HG03520 (cell line): ENCODE measurements at regions not wholly inside any gene's neighbourhood (a gene's known extent, or its start where the extent isn't known, plus 50 kb on each side); places are given as distances from the start of the nearest gene placed in this dataset.
"Not testable (repeated sequence)": the region's sequence is repeated elsewhere in the genome, so short reads cannot be mapped to it uniquely, and the experiment has no call there.

Source experiments
- ATAC-seq: cut with Tn5 transposase; IDR thresholded peaks from one replicate; pipeline ENCODE4 v1.9.1; 2021; ENCODE audit warnings: mild to moderate bottlenecking, moderate library complexity; ENCODE audit not compliant: unreplicated experiment

DNA sequence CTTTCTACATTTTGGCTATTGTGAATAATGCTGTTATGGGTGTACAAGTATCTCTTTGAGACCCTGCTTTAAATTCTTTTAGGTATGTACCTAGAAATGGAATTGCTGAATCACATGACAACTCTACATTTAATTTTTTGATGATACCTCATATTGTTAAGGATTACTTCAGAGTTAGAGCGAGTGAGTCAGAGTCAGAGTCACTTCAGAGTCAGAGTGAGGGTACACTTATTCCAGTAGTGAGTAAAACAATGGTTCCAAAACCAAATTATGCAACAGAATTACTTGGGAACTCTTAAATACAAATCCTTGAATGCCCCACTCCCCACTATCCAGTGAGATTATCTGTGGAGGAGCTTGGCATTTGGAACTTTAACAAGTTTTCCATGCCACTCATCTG is 50.3 kb upstream of the SNRK start:
- no peak for ATAC-seq

- no peak for ATAC-seq
Observed at GRCh38 chr3:43233062-43233461, 53.3 kb upstream of the SNRK start.

GRCh38 chr3:43231276-43232000 is 54.9 kb upstream of the SNRK start:
- no peak for ATAC-seq

- ATAC-seq, result not testable (repeated sequence)
Observed at GRCh38 chr3:43229865-43230264, 56.5 kb upstream of the SNRK start.

- ATAC-seq, result not testable (repeated sequence)
Observed at GRCh38 chr3:43227685-43228084, 58.7 kb upstream of the SNRK start.

- no peak for ATAC-seq
Observed at GRCh38 chr3:43224405-43225073, 61.8 kb upstream of the SNRK start.

DNA sequence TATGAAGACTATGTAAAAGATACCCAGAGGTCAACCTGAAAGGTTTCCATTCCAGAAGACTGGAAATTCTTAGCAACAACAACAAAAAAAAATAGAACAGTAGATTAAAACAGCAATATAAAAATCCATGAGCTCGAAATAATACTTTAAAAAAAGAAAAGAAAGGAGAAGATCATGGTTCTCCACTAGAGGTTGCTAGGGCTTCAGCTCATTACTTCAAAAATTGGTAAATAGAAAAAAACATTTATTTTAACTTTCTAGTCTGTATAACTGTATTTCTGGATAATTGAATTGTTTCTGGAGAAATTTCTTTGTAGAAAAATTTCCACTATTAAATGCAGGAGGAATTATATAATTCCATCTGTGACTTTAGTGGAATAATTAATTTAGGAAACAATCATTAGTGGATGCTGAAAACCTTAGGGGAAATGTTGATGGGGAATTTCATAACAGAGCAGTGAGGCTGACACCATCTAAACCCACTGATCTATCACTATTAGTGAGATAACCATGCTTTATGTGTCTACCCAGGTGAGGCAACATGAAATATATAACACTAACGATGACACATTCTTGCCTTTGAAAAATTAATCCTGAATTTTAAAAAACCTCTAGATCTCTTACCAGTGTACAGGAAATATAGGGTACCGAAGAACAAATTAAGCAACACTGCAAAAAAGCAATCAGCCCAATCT is 62.5 kb upstream of the SNRK start:
- no peak for ATAC-seq

- no peak for ATAC-seq
Observed at GRCh38 chr3:43222590-43222989, 63.8 kb upstream of the SNRK start.

- no peak for ATAC-seq
Observed at GRCh38 chr3:43221076-43221475, 65.3 kb upstream of the SNRK start.

- no peak for ATAC-seq
Observed at GRCh38 chr3:43219616-43220015, 66.7 kb upstream of the SNRK start.

DNA sequence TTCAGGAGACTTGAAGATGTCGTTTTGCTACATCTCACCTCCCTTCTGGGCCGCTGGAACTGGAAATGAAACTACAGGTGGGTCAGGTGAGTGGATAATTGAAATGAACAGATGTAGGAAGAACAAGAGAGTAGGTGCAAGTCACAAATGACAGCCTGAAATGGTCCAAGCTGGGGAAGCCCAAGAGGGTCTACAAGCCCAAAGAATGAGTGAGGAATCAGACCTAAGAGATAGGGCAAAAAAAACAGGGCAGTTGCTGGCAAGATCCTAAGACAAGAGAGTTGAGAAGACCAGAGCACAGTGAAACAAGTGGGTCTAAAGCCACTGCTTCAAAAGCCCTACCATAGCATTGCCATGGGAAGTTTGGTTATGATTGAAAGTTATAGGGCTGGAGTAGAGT is 67.4 kb upstream of the SNRK start:
- ATAC-seq, result no peak

DNA sequence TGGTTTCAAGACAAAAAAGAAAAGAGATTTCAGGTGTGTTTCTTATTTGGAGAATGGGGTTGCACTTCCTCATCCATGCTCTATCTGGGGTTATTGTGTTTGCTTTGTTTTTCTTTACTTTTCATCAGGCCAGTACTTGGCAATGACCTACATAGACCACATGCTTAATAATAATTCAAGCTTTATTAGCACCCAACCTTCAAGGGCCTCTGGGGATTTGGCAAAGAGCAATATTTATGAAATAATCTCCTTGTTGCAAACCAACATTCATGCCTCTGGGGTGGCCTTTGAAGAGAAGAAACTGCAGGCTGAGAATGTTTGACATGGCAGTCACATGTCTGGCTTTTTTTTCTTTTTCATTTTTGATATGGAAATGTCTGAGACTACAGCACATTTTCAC is 68.2 kb upstream of the SNRK start:
- no peak for ATAC-seq

DNA sequence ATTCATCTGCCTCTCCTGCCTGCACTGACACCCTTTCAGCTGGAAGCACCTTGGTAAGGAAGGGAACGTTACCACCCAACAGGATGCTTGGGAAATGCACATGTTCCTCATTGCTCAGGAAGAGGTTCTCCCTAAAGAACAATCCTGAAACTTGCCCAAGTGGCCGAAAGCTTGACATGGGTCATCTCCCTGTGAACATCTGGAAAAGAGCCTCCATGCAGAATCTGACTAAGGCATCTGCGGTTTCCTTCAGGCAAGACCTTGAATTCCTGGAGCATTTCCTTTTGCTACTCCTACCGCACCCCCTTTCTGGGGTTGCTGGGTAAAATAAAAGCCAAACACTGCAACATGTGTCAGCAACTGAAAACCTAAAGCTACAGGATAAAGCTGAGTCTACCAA is 68.7 kb upstream of the SNRK start:
- ATAC-seq, result no peak

GRCh38 chr3:43217206-43217605 is 69.1 kb upstream of the SNRK start:
- ATAC-seq, result no peak

- no peak for ATAC-seq
Observed at GRCh38 chr3:43215663-43216275, 70.6 kb upstream of the SNRK start.

GRCh38 chr3:43215138-43215537 is 71.2 kb upstream of the SNRK start:
- no peak for ATAC-seq

DNA sequence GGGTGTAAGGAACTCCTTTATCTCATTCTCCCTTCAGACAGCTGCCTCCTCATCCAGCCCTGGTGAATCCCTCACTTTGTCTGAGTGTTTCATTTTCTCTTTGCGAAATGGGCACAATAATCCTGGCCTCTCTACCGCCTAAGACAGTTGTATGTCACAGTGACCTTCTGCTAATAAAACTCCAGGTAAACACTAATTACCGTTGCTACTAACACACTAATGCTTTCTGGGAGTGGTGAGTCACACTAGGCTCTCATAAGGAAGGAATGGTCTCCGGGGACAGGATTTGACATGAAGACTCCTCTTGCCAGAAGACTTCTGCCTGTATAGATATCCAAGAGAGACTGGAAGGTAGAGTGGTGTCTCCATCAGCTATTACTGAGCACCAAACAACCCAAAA is 71.7 kb upstream of the SNRK start:
- ATAC-seq, result no peak

DNA sequence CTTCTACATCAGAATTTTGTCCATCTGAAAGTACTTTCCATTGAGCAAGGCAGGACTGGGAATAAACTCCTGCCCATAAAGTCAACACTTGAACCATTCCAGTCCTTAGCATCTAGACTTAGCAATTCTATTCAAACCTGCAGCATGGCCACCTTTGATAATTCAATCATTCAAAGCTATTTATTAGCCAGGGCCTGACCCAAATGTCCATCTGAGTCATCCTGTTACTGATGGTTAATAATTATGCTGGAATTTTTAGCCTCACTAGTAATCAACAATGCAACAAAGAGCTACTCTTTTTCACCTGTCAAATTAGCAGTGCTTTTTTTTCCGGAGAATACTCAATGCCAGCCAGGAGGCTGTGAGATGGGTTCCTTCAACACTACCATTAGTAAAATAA is 72.7 kb upstream of the SNRK start:
- ATAC-seq, result no peak

DNA sequence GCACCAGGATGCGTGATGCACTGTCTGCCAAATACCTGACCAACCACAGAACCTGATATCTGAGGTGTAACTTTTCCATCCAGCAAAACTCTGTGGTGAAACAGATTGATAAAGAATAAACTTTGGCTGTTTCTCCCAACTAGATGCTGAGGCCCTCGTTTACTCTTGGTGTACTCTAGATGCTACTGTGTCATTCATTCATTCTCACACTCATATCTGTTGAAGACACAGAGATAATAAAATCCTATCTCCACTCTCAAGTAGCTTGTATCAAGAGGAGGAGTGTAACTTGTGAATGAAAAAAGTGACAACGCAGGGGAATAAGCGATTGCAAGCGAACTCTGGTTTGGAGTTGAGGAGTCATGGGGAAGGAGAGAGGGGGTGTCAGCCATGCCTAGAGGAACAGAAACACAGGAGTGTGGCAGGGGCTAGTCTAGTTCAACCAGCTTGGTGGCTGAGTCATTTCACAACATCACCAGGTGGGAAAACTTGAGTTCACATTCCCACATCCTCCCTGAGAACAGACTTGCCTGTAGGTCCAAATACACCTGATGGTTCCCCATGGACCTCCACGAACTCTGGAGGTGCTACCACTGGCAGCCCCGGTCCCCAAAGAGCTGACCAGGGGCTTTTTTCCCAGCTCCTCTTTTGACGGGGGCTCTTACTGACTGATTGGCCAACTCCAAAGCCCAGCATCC is 73.3 kb upstream of the SNRK start:
- ATAC-seq, result no peak

- ATAC-seq, result no peak
Observed at GRCh38 chr3:43211681-43212080, 74.7 kb upstream of the SNRK start.
